GM18507 (cell line): ENCODE measurements at regions not wholly inside any gene's neighbourhood (a gene's known extent, or its start where the extent isn't known, plus 50 kb on each side); places are given as distances from the start of the nearest gene placed in this dataset.

Experiments
- DNase-seq: peaks from one replicate; pipeline ENCODE4 v3.0.0; 2011; ENCODE audit warnings: low read depth; ENCODE audit not compliant: insufficient read length; ENCODE audit errors: extremely low spot score
- FAIRE-seq: peaks from 2 replicates; lab custom pipeline; 2011; peaks lifted over from hg19 to GRCh38; lab: Jason Lieb, UNC

DNA sequence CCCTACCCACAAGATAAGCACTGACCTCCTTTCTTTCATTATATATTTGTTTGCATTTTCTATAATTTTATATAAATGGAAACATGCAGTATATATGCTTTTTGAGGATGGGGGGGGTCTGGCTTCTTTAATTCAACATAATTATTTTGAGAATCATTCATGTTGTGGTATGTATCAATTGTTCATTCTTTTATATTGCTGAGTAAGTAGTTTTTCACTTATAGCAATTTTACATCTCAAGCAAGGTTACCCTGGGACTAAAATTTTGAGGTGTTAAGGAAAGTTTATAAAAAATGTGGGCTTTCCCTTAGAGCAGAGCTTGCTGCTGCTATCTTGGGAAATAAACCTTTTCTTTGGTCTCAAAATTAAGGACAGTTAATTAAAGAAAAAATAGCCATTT is 89.9 kb upstream of the EGLN3 start:
- no peak for DNase-seq
- no peak for FAIRE-seq

- DNase-seq: no peak
- no peak for FAIRE-seq
Measured at GRCh38 chr14:34039428-34040047, 88.7 kb upstream of the EGLN3 start.

DNA sequence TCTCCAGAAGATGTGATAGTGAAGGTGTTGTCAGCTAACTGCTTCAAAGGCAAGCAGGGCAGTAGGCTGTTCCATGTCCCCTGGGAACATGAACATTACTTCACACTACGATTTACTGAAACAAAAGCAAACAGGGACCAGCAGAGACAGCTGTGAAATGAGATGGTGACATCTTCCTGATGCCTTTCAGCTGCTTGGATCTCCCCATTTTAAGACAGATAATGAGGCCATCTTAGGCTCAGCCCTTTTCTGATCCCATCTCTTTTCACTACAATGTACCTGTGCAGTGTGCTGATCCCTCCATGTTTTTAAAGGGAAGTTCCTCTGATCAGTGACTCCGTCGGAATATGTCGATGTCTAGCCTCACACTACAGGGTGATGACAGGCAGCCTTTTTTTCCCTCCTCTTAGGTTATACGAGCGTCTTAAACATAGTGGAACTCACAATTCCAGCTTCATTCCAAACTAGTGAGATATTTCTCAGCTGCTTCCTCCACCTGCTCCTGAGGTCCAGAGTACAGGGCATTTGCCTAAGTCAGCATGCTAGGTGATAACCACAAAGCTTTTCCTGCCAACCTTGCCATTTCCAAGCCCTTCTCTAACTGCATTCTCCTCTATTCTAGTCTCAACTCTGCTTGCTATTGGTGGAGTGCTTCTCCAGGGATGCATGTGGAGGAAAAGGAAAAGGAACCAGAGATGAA is 87.6 kb upstream of the EGLN3 start:
- no peak for DNase-seq
- no peak for FAIRE-seq

DNA sequence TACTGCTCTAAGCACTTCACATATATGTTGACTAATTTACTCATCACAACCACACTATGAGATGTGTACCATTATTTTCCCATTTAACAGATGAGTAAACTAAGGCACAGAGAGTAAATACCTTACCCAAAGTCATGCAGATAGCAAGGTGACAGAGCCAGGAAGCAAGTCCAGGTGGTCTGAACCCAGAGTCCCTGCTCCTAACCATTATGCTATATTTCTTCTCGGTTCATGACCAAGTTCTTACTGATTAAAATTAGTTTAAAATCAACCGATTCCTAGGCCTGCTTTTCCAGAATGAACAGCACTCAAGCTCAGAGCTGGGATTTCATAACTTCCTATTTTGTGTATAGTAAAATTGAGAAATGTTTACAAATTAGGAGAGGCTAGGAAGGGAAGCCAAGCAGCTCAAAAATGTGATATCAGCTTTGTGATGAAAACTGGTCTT is 85.5 kb upstream of the EGLN3 start:
- DNase-seq: no peak
- FAIRE-seq: no peak

DNA sequence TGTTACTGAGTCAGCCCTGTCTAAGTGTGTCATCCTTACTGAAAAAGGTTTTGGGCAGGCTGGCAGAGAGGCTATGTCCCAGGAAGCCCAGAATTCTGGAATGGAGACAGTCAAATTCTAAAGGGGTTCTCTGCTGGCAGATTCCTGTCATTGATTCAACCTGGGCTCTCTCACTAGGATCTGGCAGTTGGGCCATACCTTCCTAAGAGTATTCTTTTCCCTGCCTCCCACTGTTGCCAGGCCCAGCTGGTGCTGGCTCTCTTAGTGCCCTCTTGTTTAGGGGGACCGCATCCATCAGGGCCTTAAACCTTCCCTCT is 85.0 kb upstream of the EGLN3 start:
- DNase-seq (no peak), FAIRE-seq (no peak)

DNA sequence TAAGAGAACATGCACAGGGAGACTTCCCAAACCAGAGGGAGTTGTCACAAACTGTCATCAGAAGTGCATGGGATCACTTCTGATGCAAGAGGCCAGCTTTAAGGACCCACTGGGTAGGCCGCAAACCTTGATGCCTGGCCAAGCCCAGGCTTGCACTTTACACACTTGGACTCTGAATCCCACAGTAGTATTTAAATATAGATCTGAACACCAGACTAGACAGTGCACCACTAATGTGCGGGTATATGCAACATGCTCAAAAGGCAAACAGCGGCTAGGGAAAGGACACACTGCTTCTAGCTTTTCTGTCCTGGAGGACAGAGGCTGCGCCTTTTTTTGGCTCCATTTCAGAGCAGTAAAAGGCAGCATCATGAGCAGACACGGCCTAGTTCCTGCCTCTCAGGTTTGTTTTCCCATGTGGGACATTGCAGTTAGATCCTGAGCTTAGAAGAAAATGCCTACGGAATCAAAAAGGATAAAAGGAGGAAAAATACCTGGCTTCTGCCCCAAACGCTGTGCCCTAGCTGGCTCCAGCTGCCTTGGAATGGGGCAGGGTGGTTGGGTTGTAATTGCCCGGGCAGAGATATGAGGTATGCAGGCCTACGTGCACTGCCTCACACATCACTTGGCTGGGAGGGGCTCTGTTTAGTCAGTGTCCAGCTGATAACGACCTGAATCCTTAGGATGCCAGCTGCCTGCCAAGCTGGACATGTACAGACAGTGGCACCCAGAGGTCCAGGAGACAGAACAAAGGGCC is 84.5 kb upstream of the EGLN3 start:
- FAIRE-seq: no peak
- DNase-seq: no peak

DNA sequence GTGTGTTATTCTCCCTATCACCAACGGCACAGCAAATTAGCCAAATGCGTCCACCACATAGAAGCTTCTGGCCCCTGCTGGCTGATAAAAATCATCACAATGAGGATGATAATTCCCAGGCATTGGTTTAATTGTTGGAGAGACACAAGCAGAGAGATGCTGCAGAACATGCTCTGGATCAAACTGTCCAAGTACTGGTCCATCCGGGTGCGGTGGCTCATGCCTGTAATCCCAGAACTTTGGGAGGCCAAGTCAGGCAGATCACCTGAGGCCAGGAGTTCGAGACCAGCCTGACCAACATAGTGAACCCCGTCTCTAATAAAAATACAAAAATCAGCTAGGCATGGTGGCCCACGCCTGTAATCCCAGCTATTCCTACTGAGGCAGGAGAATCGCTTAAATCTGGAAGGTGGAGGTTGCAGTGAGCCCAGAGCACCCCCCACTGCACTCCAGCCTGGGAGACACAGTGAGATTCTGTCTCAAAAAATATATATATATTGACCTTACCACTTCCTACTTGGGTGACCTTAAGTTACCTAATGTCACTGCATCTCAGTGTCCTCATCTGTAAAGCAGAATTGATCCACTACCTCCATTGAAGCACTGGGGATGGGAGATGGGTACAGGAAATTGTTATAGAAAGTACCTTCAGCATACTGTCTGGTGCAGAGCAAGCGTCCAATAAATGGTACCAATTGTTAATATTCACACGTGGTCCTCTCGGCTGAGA is 83.7 kb upstream of the EGLN3 start:
- FAIRE-seq: no peak

GRCh38 chr14:34032720-34033119 is 81.8 kb upstream of the EGLN3 start:
- no peak for FAIRE-seq
- no peak for DNase-seq

More for the DNA sequence above, 83.7 kb upstream of the EGLN3 start:
- DNase-seq: no peak

GRCh38 chr14:34030864-34031263 is 80.0 kb upstream of the EGLN3 start:
- FAIRE-seq: no peak

DNA sequence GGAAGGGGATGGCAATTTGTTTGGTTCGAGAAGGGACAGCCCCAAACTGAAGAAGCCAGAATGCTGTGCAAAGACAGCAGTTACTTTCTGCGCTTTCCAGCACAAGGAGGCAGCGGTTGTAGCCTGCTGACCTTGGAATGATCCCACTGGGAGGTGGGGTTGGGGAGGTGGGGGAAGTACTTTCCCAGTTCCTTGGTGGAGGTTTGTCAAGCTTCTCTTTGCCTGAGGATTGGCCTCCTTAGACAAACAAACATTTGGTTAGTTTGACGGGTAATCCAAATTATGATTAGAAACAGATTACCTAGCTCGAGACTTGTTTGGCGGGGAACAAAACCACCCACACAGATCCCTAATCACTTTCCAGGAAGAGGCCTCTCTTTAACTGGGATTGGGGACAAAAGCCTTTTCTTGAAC is 79.1 kb upstream of the EGLN3 start:
- DNase-seq: no peak
- FAIRE-seq: no peak

More at GRCh38 chr14:34030864-34031263, 80.0 kb upstream of the EGLN3 start:
- DNase-seq: no peak

- FAIRE-seq: no peak
- DNase-seq: no peak
Measured at GRCh38 chr14:34027990-34028495, 77.2 kb upstream of the EGLN3 start.

DNA sequence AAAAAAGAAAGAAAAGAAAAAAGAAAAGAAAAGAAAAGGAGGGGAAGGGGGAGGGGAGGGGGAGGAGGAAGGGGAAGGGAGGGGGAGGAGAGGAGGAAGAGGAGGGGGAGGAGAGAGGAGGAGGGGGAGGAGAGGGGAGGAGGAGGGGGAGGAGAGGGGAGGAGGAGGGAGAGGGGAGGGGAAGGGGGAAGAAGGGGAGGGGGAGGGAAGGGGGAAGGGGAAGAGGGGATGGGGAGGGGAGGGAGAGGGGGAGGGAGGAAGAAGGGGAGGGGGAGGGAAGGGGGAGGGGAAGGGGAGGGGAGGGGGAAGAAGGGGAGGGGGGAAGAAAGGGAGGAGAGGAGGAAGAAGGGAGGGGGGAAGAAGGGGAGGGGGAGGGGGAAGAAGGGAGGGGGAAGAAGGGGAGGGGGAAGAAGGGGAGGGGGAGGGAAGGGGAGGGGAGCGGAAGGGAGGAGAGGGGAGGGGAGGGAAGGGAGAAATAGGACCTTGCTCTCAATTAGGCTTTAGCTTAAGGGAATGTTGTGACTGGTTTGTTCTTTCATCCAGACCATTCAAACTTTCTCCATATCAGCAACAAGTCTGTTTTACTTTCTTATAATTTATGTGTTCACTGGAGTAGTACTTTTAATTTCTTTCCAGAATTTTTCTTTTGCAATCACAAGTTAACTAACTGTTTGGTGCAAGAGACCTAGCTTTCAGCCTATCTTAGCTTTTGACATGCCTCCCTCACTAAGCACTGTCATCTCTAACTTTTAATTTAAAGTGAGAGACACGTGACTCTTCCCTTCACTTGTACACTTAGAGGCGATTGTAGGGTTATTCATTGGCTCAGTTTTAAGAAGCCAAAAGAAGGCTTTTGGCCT is 76.5 kb upstream of the EGLN3 start:
- no peak for FAIRE-seq
- DNase-seq: no peak

- FAIRE-seq (no peak), DNase-seq (no peak)
Measured at GRCh38 chr14:34025325-34026017, 74.6 kb upstream of the EGLN3 start.

DNA sequence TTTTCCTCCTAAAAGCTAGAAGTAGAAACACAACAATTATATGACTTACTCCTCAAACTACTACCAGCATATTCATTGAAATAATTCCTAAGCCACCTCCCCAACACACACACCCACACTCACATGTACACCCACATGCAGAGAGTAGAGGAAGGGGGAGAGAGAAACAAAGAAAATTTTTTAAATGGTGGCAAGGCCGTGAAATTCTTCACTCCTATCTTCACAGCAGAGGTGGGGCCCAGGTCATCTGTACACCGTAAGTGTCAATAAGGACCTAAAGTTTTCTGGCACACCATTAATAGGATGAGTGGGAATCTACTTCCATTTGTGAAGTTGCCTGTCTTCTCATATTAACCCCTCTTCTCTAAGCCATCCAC is 73.9 kb upstream of the EGLN3 start:
- DNase-seq: no peak
- FAIRE-seq: no peak

- FAIRE-seq (no peak), DNase-seq (no peak)
Measured at GRCh38 chr14:34023824-34024767, 73.2 kb upstream of the EGLN3 start.

GRCh38 chr14:34021096-34021495 is 70.2 kb upstream of the EGLN3 start:
- DNase-seq: no peak

GRCh38 chr14:34020014-34020413 is 69.1 kb upstream of the EGLN3 start:
- FAIRE-seq (no peak), DNase-seq (no peak)

More at GRCh38 chr14:34021096-34021495, 70.2 kb upstream of the EGLN3 start:
- FAIRE-seq: no peak
